GM12891 (cell line): ENCODE measurements at regions not wholly inside any gene's neighbourhood (a gene's known extent, or its start where the extent isn't known, plus 50 kb on each side); places are given as distances from the start of the nearest gene placed in this dataset.

ENCODE experiments used
- PAX5 ChIP-seq: IDR thresholded peaks from 2 replicates; pipeline ENCODE4 v1.6.1; 2011; ENCODE audit warnings: low read length, moderate library complexity, mild to moderate bottlenecking; ENCODE audit not compliant: insufficient read depth, severe bottlenecking
- POLR2A ChIP-seq: IDR thresholded peaks from 2 replicates; pipeline ENCODE4 v1.6.1; 2011; ENCODE audit warnings: low read depth, low read length, control low read depth
- POLR2AphosphoS5 ChIP-seq: IDR thresholded peaks from 2 replicates; pipeline ENCODE4 v1.6.1; 2011; ENCODE audit warnings: low read depth, low read length, control low read depth
- SPI1 ChIP-seq: IDR thresholded peaks from 2 replicates; pipeline ENCODE4 v1.6.1; 2011; ENCODE audit warnings: low read depth, low read length, control low read depth
- TAF1 ChIP-seq: IDR thresholded peaks from 2 replicates; pipeline ENCODE4 v1.6.1; 2011; ENCODE audit warnings: low read depth, low read length, control low read depth

DNA sequence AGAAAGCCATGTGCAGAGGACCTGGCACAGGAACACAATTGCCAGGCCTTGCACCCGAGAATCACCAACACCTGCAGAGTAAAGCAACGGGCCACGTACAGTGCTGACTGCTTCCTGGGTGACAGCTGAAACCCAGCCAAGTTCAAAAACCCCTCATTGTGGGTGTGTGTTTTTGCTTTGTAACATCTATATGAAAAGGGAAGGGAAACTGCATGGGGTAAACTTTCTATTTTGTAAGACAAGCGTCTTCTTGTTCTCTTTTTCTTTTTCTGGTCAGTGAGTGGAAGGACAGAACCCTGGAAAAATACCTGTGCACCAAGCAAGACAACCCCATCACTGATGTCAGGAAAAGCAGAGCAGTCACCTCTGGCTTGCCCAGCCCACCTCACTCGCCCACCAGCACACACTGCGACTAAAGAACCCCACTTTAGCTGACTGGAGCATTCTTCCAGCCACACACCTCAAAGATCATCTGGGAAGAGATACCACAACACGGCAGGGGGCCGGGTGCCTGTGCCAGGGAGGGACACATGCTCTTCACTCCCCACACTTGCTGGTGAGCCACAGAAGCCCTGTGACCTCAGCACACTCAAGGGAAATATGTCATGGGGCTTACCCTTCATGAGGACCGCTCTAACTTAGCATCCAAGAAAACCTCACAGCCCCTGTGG, 172.3 kb downstream of the NDUFA12 start:
- TF ChIP-seq POLR2A (no peak; the same call in none of the 2 replicates), POLR2AphosphoS5 (peak; percentile 79), TAF1 (peak; percentile 71), SPI1 (peak; percentile 96), PAX5 (peak; percentile 58)
